Prostate gland (tissue), 2 donors: ENCODE measurements at regions not wholly inside any gene's neighbourhood (a gene's known extent, or its start where the extent isn't known, plus 50 kb on each side); places are given as distances from the start of the nearest gene placed in this dataset.

ENCODE experiments used
- DNase-seq: peaks from one replicate; pipeline ENCODE4 v3.0.0-alpha.2; 2019; ENCODE audit warnings: low spot score
- H3K27ac ChIP-seq, 2 donors: fragments of 200-600 bp; sonication (generic); 2 replicates each; pipeline ENCODE4 v1.5.1; 2017 to 2019
- H3K27me3 ChIP-seq: fragments of 200-600 bp; sonication (generic); replicated peaks from 2 replicates; pipeline ENCODE4 v1.5.1; 2019; ENCODE audit not compliant: insufficient read depth
- H3K36me3 ChIP-seq, 2 donors: fragments of 200-600 bp; sonication (generic); 1 replicate in 1 of 2; 2 replicates in 1 of 2; pipeline versions ENCODE4 v1.5.1 to v1.8.1; 2017 to 2019
- H3K4me1 ChIP-seq: fragments of 200-600 bp; sonication (generic); replicated peaks from 2 replicates; pipeline ENCODE4 v1.5.1; 2019
- H3K4me3 ChIP-seq, 2 donors: fragments of 200-600 bp; sonication (generic); 2 replicates each; pipeline ENCODE4 v1.5.1; 2017 to 2019
- H3K9me3 ChIP-seq: fragments of 200-600 bp; sonication (generic); 2 replicates; pipeline ENCODE4 v1.5.1; 2017
- CTCF ChIP-seq, 4 experiments: fragments of 200-600 bp in 2 of 4; fragments of 450-650 bp in 2 of 4; sonication (generic) in 2 of 4; IDR thresholded peaks; 1 replicate in 3 of 4; 2 replicates in 1 of 4; pipeline ENCODE4 v1.5.1; 2016 to 2019; ENCODE audit warnings: antibody characterized with exemption in 4 of 4, mild to moderate bottlenecking in 2 of 4, moderate library complexity in 2 of 4
- POLR2A ChIP-seq: fragments of 450-650 bp; IDR thresholded peaks from one replicate; pipeline ENCODE4 v1.6.1; 2016; ENCODE audit warnings: antibody characterized with exemption, mild to moderate bottlenecking
- POLR2AphosphoS5 ChIP-seq: sonication (generic); formaldehyde crosslinking; IDR thresholded peaks from one replicate; pipeline ENCODE4 v1.6.1; 2017; ENCODE audit warnings: antibody characterized with exemption
- WGBS: methylation state at CpG from one replicate; pipeline ENCODE4 v1.1.5; 2018; 5-methylcytosine and 5-hydroxymethylcytosine counted together
- intact Hi-C: fragments of 100-400 bp; cut with DNase I; formaldehyde crosslinking; loops from one replicate; pipeline ENCODE4 v1.14.2; 2022

DNA sequence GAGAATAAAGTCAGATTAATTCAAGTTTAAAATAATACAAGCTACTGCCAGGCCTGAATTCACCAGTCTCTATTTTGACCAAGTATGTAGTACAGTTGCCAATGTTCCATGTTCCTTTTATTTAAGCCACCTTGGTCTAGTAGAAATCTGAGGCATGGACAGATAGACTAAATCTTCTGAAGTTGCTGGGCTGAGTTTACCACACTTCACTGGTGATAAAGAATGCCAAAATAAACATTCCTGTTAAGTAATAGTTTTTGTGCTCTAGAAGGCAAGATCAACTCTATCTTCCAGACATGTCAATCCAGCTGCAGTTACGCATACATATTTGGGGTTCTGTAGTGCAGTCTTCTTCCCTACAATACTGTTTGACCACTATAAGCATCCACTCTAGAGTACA, 83.9 kb upstream of the C11orf87 start:
- TF ChIP-seq CTCF (IDR thresholded peaks at IDR 0.05) (no peak), POLR2AphosphoS5 (no peak), POLR2A (no peak)
- Histone ChIP-seq H3K4me1 (no peaks in the 10 kb centered on the region), H3K27ac (no peak overlapping the region), H3K27me3 (no peaks in the 10 kb centered on the region), H3K9me3 (no peaks in the 10 kb centered on the region), H3K36me3 (no peaks in the 10 kb centered on the region), H3K4me3 (no peak overlapping the region)
- WGBS: 85% methylated on average over 1 of the region's 1 CpG
- no peak for DNase-seq
- intact Hi-C loops: no loop called here

DNA sequence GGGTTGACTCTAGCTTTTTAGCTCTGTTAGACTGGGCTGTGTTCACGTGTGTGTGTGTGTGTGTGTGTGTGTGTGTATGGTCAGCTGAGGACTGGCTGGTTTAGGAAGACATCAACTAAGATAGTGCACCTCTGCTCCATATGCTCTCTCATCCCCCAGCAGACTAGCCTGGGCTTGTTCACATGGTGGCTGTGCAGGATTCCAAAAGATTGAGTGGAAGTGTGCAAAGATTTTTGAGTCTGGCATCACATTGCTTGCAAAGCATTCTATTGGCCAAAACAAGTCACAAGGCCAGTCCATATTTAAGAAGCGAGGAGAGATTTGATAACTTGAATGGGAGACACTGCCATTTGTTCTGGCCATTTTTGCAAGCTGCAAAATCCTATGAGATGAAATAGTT, 79.7 kb upstream of the C11orf87 start:
- DNase-seq: no peak
- no peaks in the 10 kb centered on the region for H3K4me1 ChIP-seq
- 76% methylated on average over 2 of the region's 2 CpGs for WGBS
- TF ChIP-seq POLR2AphosphoS5: no peak
- TF ChIP-seq POLR2A: no peak
- no peak for TF ChIP-seq CTCF (IDR thresholded peaks at IDR 0.05)
- no peak overlapping the region for H3K27ac ChIP-seq
- no peaks in the 10 kb centered on the region for H3K27me3 ChIP-seq
- no peaks in the 10 kb centered on the region for H3K36me3 ChIP-seq
- H3K4me3 ChIP-seq: no peak overlapping the region
- H3K9me3 ChIP-seq: no peaks in the 10 kb centered on the region
- intact Hi-C loops: loop anchor here (10.0 kb wide), 1 partner anchor 57 kb away; no protein-coding TSS in a partner anchor

DNA sequence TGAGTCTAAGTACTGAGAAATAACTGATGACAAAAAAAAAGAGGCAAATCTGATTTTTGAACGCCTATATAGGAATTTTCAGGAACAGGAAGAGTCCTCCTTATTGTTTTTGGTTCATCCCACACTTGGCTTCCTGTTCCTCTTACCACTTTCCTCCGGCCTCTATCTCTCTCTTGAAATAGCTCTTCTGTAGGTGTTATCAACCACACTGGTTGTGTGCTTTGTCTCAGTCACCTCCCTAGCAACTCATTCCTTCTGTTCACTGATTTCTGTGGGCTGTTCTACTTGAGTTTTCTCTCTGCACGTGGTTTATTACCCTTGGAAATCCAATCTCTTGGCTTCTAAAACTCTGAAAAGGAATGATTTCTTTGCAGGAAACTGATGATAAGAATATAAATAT, 78.7 kb upstream of the C11orf87 start:
- Histone ChIP-seq H3K4me1 (no peaks in the 10 kb centered on the region), H3K9me3 (no peaks in the 10 kb centered on the region), H3K27ac (no peak overlapping the region), H3K36me3 (no peaks in the 10 kb centered on the region), H3K4me3 (no peak overlapping the region), H3K27me3 (no peaks in the 10 kb centered on the region)
- no peak for DNase-seq
- TF ChIP-seq POLR2AphosphoS5 (no peak), POLR2A (no peak), CTCF (IDR thresholded peaks at IDR 0.05) (no peak)
- intact Hi-C loops: loop anchor here (10.0 kb wide), 1 partner anchor 58 kb away; no protein-coding TSS in a partner anchor
- 64% methylated on average over 3 of the region's 3 CpGs for whole genome bisulfite sequencing

- TF ChIP-seq POLR2AphosphoS5: no peak
- no peak for TF ChIP-seq POLR2A
- no peak for TF ChIP-seq CTCF (IDR thresholded peaks at IDR 0.05)
- H3K36me3 ChIP-seq: no peaks in the 10 kb centered on the region
- intact Hi-C loops: loop anchor here (10.0 kb wide), 1 partner anchor 63 kb away; no protein-coding TSS in a partner anchor
- H3K27ac ChIP-seq: no peak overlapping the region
- H3K4me1 ChIP-seq: no peaks in the 10 kb centered on the region
- H3K27me3 ChIP-seq: no peaks in the 10 kb centered on the region
- no peak overlapping the region for H3K4me3 ChIP-seq
- WGBS: 65% methylated on average over 2 of the region's 2 CpGs
- H3K9me3 ChIP-seq: no peaks in the 10 kb centered on the region
- no peak for DNase-seq
Observed at GRCh38 chr11:109347304-109347703, 74.7 kb upstream of the C11orf87 start.

- no peak for DNase-seq
- intact Hi-C loops: loop anchor here (10.0 kb wide), 1 partner anchor 65 kb away; no protein-coding TSS in a partner anchor
- Histone ChIP-seq H3K4me3 (no peak overlapping the region), H3K4me1 (no peaks in the 10 kb centered on the region), H3K27me3 (no peaks in the 10 kb centered on the region), H3K36me3 (no peaks in the 10 kb centered on the region), H3K9me3 (no peaks in the 10 kb centered on the region), H3K27ac (no peak overlapping the region)
- TF ChIP-seq POLR2AphosphoS5: no peak
- no peak for TF ChIP-seq POLR2A
- 21% methylated on average over 5 of the region's 5 CpGs for WGBS
Observed at GRCh38 chr11:109349276-109350080, 72.5 kb upstream of the C11orf87 start.
